H9 (cell line): ENCODE measurements at regions not wholly inside any gene's neighbourhood (a gene's known extent, or its start where the extent isn't known, plus 50 kb on each side); places are given as distances from the start of the nearest gene placed in this dataset.

Experiments
- DNase-seq: peaks from one replicate; pipeline ENCODE4 v3.0.0-alpha.2; 2017
- H2AFZ ChIP-seq: one replicate; pipeline ENCODE4 v1.6.1; 2013; ENCODE audit warnings: mild to moderate bottlenecking, low read length, control low read depth, moderate library complexity
- H2AK5ac ChIP-seq: 2 replicates; pipeline ENCODE4 v1.6.1; 2013; ENCODE audit warnings: low read length, control low read depth, mixed read lengths; ENCODE audit not compliant: insufficient read length
- H2BK120ac ChIP-seq: one replicate; pipeline ENCODE4 v1.6.1; 2013; ENCODE audit warnings: low read depth, mild to moderate bottlenecking, low read length, control low read depth, inconsistent platforms; ENCODE audit not compliant: poor library complexity, severe bottlenecking
- H2BK12ac ChIP-seq: 2 replicates; pipeline ENCODE4 v1.6.1; 2013; ENCODE audit warnings: low read length, control low read depth, mixed read lengths, low read depth; ENCODE audit not compliant: insufficient read length
- H2BK15ac ChIP-seq: 2 replicates; pipeline ENCODE4 v1.6.1; 2013; ENCODE audit warnings: low read depth, low read length, control low read depth
- H2BK20ac ChIP-seq: one replicate; pipeline ENCODE4 v1.6.1; 2013; ENCODE audit warnings: low read depth, mild to moderate bottlenecking, low read length, control low read depth, inconsistent platforms; ENCODE audit not compliant: poor library complexity, severe bottlenecking
- H2BK5ac ChIP-seq: 2 replicates; pipeline ENCODE4 v1.6.1; 2013; ENCODE audit warnings: low read length, control low read depth, mixed read lengths; ENCODE audit not compliant: insufficient read length
- H3K14ac ChIP-seq: 2 replicates; pipeline ENCODE4 v1.6.1; 2013; ENCODE audit warnings: low read length, control low read depth; ENCODE audit not compliant: insufficient read depth
- H3K18ac ChIP-seq: 2 replicates; pipeline ENCODE4 v1.6.1; 2013; ENCODE audit warnings: low read depth, mild to moderate bottlenecking, mixed read lengths, low read length, control low read depth; ENCODE audit not compliant: insufficient read length
- H3K23ac ChIP-seq: 2 replicates; pipeline ENCODE4 v1.6.1; 2013; ENCODE audit warnings: low read length, control low read depth, mixed read lengths, low read depth; ENCODE audit not compliant: insufficient read length
- H3K23me2 ChIP-seq: 2 replicates; pipeline ENCODE4 v1.6.1; 2013; ENCODE audit warnings: low read depth, mild to moderate bottlenecking, mixed read lengths, low read length, control low read depth; ENCODE audit not compliant: insufficient read length, poor library complexity, severe bottlenecking
- H3K27ac ChIP-seq: 2 replicates; pipeline ENCODE4 v1.5.1; 2013; ENCODE audit warnings: low read length, control low read depth, mixed read lengths, low read depth; ENCODE audit not compliant: insufficient read length
- H3K27me3 ChIP-seq: 2 replicates; pipeline ENCODE4 v1.6.1; 2013; ENCODE audit warnings: low read length, control low read depth, inconsistent platforms; ENCODE audit not compliant: insufficient read depth
- H3K4ac ChIP-seq: 2 replicates; pipeline ENCODE4 v1.6.1; 2013; ENCODE audit warnings: low read depth, mild to moderate bottlenecking, control low read depth, inconsistent platforms, low read length, moderate library complexity
- H3K4me1 ChIP-seq: 2 replicates; pipeline ENCODE4 v1.6.1; 2013; ENCODE audit warnings: low read length, control low read depth, inconsistent platforms; ENCODE audit not compliant: insufficient read depth
- H3K4me2 ChIP-seq: 2 replicates; pipeline ENCODE4 v1.6.1; 2013; ENCODE audit warnings: low read length, control low read depth, mixed read lengths; ENCODE audit not compliant: insufficient read length, insufficient read depth
- H3K56ac ChIP-seq: 2 replicates; pipeline ENCODE4 v1.6.1; 2013; ENCODE audit warnings: low read depth, mild to moderate bottlenecking, mixed read lengths, low read length, control low read depth; ENCODE audit not compliant: insufficient read length
- H3K79me1 ChIP-seq: 2 replicates; pipeline ENCODE4 v1.6.1; 2013; ENCODE audit warnings: low read depth, mild to moderate bottlenecking, moderate library complexity, low read length, control low read depth, inconsistent platforms; ENCODE audit not compliant: insufficient read depth, poor library complexity, severe bottlenecking
- H3K79me2 ChIP-seq: 2 replicates; pipeline ENCODE4 v1.6.1; 2013; ENCODE audit warnings: low read length, control low read depth, inconsistent platforms; ENCODE audit not compliant: insufficient read depth
- H3K9ac ChIP-seq: 2 replicates; pipeline ENCODE4 v1.6.1; 2013; ENCODE audit warnings: low read length, control low read depth, mixed read lengths; ENCODE audit not compliant: insufficient read length; ENCODE audit errors: extremely low read depth
- H3K9me3 ChIP-seq: one replicate; pipeline ENCODE4 v1.6.1; 2013; ENCODE audit warnings: low read depth, low read length, inconsistent platforms; ENCODE audit not compliant: control insufficient read depth
- H3T11ph ChIP-seq: one replicate; pipeline ENCODE4 v1.6.1; 2013; ENCODE audit warnings: mild to moderate bottlenecking, low read length, control low read depth, inconsistent platforms
- H4K20me1 ChIP-seq: one replicate; pipeline ENCODE4 v1.6.1; 2013; ENCODE audit not compliant: control insufficient read depth, insufficient read length, insufficient read depth
- H4K5ac ChIP-seq: 2 replicates; pipeline ENCODE4 v1.6.1; 2013; ENCODE audit warnings: low read depth, mild to moderate bottlenecking, mixed read lengths, low read length, control low read depth; ENCODE audit not compliant: insufficient read length
- H4K8ac ChIP-seq: replicated peaks from 2 replicates; pipeline ENCODE4 v1.6.1; 2013; ENCODE audit warnings: low read length, control low read depth, mixed read lengths, low read depth; ENCODE audit not compliant: insufficient read length
- H4K91ac ChIP-seq: 2 replicates; pipeline ENCODE4 v1.6.1; 2013; ENCODE audit warnings: low read depth, mild to moderate bottlenecking, moderate library complexity, mixed read lengths, low read length, control low read depth; ENCODE audit not compliant: insufficient read length
- H3K27ac Mint-ChIP-seq, 3 experiments: 2 replicates in 2 of 3; 3 replicates in 1 of 3; pipeline ENCODE4 v1.8.0; 2020 to 2021; ENCODE audit warnings: mixed read lengths in 3 of 3, mild to moderate bottlenecking in 1 of 3, moderate library complexity in 1 of 3
- H3K27me3 Mint-ChIP-seq: 2 replicates; pipeline ENCODE4 v1.8.0; 2021; ENCODE audit warnings: low read depth, mild to moderate bottlenecking, moderate library complexity, mixed read lengths
- H3K36me3 Mint-ChIP-seq, 3 experiments: 2 replicates in 2 of 3; 3 replicates in 1 of 3; pipeline ENCODE4 v1.8.0; 2020 to 2021; ENCODE audit warnings: low read depth in 3 of 3, mixed read lengths in 3 of 3; ENCODE audit not compliant: insufficient read depth in 1 of 3
- H3K4me1 Mint-ChIP-seq, 2 experiments: 2 replicates each; pipeline ENCODE4 v1.8.0; 2020; ENCODE audit warnings: mixed read lengths in 2 of 2
- H3K4me3 Mint-ChIP-seq, 2 experiments: 2 replicates in 1 of 2; 3 replicates in 1 of 2; pipeline ENCODE4 v1.8.0; 2020 to 2021; ENCODE audit warnings: mild to moderate bottlenecking in 2 of 2, mixed read lengths in 2 of 2, moderate library complexity in 1 of 2
- H3K9me3 Mint-ChIP-seq, 2 experiments: 2 replicates in 1 of 2; 3 replicates in 1 of 2; pipeline ENCODE4 v1.8.0; 2020; ENCODE audit warnings: mild to moderate bottlenecking in 2 of 2, mixed read lengths in 2 of 2, moderate library complexity in 1 of 2
- whole genome bisulfite sequencing: extraction: QIAGEN DNeasy Blood & Tissue Kit; methylation state at CpG from one replicate; pipeline ENCODE4 v1.1.7; 2013; ENCODE audit warnings: missing lambda C conversion rate, low lambda C conversion rate, mixed read lengths; ENCODE audit not compliant: insufficient read length; ENCODE audit errors: extremely low coverage; 5-methylcytosine and 5-hydroxymethylcytosine counted together
- TF ChIP-seq, protein P1 (sequence below): fragments of 200-600 bp; sonication (generic); conservative IDR thresholded peaks from 3 replicates; pipeline ENCODE4 v1.8.0; 2021; ENCODE audit warnings: antibody characterized with exemption, mild to moderate bottlenecking

DNA sequence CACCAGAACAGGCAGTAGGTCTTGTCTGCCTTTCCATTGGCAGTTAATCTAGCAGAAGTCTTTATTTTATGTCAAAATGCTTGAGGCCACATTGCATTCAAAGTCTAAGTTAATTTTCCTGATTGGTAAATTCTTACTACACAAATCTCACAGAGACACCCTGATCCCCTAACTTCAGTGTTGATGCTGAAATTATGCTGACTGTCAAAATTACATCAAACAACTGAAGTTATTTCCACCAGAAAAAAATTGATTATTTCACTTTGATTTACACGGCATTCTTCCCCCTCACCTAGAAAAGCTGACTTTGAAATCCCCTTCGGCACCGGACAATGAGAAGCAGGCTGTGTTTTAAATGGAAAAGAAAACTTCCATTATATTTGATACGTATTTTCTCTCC is 99.1 kb downstream of the MAF start:
- no peak overlapping the region for H3K14ac ChIP-seq
- no peak overlapping the region for H4K8ac ChIP-seq
- H3K18ac ChIP-seq = no peak overlapping the region
- no peak overlapping the region for H3K27ac ChIP-seq
- no CpG with 5 or more reads among the region's 4 CpGs for WGBS
- Mint-ChIP-seq H3K4me1 (peaks cover 0 to 3% of the 10 kb centered on the region in 2 experiments; a peak in 2 of 4 replicates), H3K27ac (no peak overlapping the region; a peak in 1 of 7 replicates), H3K4me3 (no peak overlapping the region), H3K36me3 (no peaks in the 10 kb centered on the region), H3K9me3 (no peaks in the 10 kb centered on the region; a peak in 1 of 5 replicates), H3K27me3 (peaks cover 1% of the 10 kb centered on the region; the same call in 1 of the 2 replicates)
- no peak overlapping the region for H2BK15ac ChIP-seq
- no peak overlapping the region for H2BK12ac ChIP-seq
- no peaks in the 10 kb centered on the region for H3K27me3 ChIP-seq
- no peak overlapping the region for H3K9ac ChIP-seq
- TF ChIP-seq, protein P1, sequence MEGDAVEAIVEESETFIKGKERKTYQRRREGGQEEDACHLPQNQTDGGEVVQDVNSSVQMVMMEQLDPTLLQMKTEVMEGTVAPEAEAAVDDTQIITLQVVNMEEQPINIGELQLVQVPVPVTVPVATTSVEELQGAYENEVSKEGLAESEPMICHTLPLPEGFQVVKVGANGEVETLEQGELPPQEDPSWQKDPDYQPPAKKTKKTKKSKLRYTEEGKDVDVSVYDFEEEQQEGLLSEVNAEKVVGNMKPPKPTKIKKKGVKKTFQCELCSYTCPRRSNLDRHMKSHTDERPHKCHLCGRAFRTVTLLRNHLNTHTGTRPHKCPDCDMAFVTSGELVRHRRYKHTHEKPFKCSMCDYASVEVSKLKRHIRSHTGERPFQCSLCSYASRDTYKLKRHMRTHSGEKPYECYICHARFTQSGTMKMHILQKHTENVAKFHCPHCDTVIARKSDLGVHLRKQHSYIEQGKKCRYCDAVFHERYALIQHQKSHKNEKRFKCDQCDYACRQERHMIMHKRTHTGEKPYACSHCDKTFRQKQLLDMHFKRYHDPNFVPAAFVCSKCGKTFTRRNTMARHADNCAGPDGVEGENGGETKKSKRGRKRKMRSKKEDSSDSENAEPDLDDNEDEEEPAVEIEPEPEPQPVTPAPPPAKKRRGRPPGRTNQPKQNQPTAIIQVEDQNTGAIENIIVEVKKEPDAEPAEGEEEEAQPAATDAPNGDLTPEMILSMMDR = no peak
- no peak overlapping the region for H4K91ac ChIP-seq
- H4K20me1 ChIP-seq = no peaks in the 10 kb centered on the region
- no peak overlapping the region for H3T11ph ChIP-seq
- no peak overlapping the region for H2BK120ac ChIP-seq
- no peak overlapping the region for H2AFZ ChIP-seq
- no peak overlapping the region for H2AK5ac ChIP-seq
- H3K9me3 ChIP-seq = no peaks in the 10 kb centered on the region
- H3K4me1 ChIP-seq = no peaks in the 10 kb centered on the region
- no peak overlapping the region for H3K23ac ChIP-seq
- no peak overlapping the region for H2BK5ac ChIP-seq
- no peaks in the 10 kb centered on the region for H3K79me2 ChIP-seq
- no peaks in the 10 kb centered on the region for H3K79me1 ChIP-seq
- H3K23me2 ChIP-seq = no peaks in the 10 kb centered on the region
- H2BK20ac ChIP-seq = no peak overlapping the region
- DNase-seq = no peak
- no peak overlapping the region for H3K56ac ChIP-seq
- H3K4me2 ChIP-seq = no peak overlapping the region
- H4K5ac ChIP-seq = no peak overlapping the region
- no peak overlapping the region for H3K4ac ChIP-seq
